HG03095 (cell line): ENCODE measurements at regions not wholly inside any gene's neighbourhood (a gene's known extent, or its start where the extent isn't known, plus 50 kb on each side); places are given as distances from the start of the nearest gene placed in this dataset.
"Not testable (repeated sequence)": the region's sequence is repeated elsewhere in the genome, so short reads cannot be mapped to it uniquely, and the experiment has no call there.

Experiments
- ATAC-seq: cut with Tn5 transposase; IDR thresholded peaks from one replicate; pipeline ENCODE4 v1.9.1; 2021; ENCODE audit warnings: moderate library complexity; ENCODE audit not compliant: unreplicated experiment

DNA sequence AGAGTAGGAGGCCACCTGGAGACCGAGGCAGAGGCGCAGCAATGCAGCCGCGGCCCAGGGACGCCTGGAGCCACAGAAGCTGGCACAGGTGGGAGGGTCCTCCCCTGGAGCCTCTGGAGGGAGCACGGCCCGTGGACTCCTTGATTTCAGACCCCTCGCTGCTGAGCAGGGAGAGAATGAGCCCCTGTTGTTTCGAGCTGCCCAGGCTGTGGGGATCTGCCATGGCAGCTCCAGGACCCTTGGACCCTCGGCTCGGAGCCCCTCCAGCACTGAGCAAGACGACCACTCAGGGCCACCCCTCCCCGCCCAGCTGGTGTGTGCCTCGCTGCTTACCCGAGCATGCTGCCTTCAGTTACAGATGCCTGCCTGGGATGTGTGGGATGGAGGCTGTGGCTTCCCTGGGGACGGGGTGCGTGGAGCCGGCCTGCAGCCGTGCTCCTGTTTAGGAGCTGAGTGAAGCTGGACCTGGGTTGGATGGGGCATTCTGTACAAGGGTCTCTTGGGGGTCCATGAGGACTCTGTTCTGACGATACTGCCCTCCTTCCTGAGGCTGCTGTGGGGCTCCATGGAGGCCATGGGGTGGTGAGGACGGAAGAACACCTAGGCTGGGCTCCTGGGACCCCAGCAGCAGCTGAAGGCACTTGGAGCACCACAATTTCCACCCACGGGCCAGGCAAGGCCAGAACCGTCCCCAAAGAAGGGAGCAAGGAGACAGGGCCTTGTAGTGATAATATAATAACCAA lies 115.1 kb upstream of the LPCAT1 start:
- no peak for ATAC-seq

DNA sequence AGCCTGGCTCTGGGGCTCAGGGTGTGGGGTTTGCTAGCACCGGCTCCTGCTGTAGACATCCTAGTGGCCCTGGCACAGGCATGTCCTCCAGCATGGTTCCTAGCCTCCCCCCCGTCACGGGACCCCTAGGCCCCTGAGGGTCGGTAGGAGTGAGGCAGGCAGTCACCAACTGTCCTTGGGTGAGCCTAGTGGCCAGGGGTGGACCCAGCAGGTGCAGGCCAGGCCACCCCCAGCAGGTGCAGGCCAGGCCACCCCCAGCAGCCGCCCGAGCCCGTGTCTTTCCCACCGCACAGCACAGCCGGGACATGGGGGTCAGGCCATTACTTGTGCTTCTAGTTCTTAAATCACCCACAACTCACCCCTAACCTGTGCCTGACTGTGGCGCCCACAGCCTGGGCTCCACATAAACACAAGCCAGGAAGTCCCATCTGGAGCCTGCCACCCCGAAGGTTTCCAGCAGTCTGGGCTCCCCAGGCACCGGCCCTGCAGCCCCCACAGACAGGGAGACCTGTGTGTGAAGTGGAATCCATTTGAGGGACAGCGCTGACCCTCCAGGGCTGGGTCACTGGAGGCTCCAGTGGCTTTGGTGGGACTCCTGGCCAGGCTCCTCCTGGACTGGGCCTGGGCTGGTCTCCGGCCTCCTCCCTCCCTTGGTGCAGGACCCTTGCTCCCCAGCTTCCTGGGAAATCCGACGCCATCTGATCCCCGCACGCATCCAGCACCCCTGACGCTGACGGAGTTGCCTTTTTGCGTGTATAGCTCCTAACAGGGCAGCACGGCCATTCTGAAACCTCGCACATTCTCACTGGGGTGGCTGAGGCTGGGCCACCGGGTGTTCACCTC lies 114.1 kb upstream of the LPCAT1 start:
- ATAC-seq = no peak

DNA sequence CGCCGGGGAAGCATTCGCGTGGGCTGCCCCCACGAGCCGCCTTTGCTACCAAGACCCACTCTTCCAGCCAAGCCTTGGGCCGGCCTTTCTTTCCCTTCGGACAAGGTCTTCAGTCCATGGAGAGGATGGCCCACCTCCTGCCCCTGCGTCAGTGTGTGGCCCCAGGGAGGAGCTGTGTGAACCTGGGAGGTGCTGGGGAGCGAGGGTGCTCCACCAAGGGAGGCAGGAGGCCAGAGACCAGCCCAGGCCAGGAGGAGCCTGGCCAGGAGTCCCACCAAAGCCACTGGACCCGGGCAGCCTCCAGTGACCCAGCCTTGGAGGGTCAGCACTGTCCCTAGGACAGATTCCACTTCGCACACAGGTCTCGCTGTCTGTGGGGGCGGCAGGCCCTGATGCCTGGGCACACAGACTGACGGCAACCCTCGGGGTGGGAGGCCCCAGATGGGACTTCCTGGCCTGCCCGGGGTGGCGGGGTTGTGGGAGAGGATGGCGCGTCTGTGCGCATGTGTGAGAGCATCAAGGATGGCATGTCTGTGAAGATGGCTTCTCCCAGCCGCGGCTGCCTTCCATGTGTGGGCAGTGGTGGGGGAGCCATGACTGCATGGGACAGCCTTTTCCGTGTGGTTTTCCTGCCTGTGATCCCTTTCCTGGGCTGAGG lies 113.3 kb upstream of the LPCAT1 start:
- ATAC-seq = no peak

DNA sequence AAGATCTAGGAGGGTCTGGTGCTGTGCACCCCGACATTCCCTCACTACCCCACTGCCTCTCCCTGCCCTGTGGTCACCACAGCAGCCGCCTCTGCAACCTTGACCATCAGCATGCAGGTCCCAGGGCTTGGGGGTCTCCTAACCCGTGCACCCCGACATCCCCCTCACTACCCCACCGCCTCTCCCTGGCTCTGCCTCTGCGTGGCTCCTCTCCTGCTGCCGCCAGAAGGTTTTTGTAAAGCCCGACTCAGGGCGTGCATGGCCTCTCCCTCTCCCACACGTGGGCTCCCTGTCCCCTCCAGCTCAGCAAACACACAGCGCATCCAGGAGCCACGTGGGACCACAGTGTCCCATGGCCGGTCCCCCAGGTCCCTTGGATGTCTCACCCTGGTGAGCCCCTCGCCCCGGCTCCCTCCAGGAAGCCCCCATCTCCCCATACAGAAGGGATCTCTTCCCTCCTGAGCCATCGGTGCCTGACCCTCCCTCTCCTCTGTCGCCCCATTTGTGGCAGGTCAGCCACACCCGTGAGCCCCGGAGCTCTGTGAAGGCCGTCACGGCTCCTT lies 112.5 kb upstream of the LPCAT1 start:
- not testable (repeated sequence) for ATAC-seq

DNA sequence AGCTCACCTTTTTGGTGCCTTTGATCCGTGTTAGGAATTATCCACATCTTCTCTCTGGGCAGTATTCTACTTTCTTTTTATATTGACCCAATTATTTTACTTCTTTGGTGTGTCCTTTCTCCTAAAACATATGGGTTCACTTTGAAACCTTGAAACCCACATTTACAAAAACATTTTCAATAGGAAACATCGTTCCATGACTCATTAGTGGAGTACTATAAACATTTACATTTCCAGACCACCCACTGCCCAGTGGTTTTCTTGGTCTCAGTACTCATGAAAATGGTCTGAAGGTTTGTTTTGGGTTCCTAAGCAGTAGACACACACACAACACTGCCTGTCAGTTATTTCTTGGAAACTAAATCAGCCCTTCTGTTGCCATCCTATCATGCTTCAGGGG lies 111.7 kb upstream of the LPCAT1 start:
- not testable (repeated sequence) for ATAC-seq

DNA sequence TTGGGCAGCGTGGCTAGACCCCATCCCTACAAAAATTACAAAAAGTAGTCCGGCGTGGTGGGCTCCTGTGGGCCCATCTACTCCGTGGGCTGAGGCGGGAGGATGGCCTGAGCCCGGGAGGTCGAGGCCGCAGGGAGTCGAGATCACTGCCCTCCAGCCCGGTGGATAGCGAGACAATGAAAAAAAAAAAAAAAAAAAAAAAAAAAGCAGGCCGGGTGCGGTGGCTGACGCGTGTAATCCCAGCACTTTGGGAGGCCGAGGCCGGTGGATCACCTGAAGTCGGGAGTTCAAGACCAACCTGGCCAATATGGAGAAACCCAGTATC lies 110.5 kb upstream of the LPCAT1 start:
- no peak for ATAC-seq

DNA sequence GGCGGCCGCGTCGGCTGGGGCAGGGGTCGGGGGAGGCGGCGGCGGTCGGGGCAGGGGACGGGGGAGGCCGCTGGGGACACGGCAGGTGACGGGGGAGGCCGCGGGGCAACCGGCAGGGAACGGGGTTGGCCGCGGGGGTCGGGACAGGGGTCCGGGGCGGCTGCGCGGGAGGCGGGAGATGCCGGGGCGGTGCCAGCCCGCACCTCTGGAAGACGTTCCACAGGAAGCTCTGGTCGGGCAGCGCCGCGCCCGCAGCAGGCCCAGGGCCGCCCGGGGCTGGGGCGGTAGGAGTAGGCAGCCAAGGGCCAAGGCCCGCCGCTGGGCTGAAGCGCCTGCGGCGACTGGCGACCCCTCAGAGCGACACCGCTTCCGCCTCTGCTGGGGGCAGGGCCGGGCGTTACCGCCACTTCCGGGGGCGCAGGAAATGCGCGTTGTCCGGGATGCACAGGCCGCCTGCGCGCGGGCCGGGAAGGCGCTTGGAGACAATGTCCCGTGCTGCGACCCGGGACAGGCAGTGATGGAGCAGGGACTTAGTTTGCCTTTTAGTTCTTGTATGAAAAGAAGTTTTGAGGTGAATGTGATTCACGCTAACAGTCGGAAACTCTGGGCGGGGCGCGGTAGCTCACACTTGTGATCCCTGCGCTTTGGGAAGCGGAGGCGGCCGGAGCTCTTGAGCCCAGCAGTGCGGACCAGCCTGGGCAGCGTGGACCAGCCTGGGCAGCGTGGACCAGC lies 110.0 kb upstream of the LPCAT1 start:
- ATAC-seq = peak; percentile 98

DNA sequence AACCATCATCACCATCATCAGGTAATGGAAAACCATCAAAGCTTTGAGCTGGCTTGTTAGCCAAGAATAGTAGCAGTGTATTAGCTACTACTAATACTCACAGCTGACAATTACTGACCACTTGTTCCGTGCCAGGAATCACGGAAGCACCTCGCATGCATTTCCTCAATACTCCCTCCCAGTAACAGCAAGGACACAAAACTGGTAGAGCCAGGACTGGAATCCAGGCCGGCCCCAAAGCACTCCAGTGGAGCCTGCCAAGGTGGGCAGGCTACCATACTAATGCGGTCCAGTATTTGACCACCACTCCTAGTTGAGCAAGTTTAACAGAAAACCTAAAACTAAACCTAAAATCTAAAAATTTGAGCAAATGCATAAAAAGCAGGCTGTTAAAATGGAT lies 107.2 kb upstream of the LPCAT1 start:
- not testable (repeated sequence) for ATAC-seq

DNA sequence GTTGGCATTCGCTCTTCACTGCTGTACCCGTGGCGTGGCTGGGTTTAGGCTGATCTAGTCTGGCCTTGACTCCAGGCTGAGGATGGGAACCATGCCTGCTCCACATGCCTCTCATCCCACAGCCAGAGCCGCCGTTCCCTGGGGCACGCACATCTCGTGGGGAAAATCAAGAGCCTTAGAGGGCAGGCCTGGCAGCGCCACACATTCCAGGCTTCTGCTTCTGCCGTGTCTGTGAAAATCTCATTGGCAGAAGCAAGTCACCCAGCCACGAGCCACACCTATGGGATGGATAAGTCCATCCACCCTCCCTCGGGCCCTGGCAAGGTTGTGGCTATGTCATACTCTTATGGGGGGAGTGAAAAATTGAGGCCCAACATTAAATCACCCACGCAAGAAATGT lies 102.6 kb upstream of the LPCAT1 start:
- ATAC-seq = not testable (repeated sequence)

DNA sequence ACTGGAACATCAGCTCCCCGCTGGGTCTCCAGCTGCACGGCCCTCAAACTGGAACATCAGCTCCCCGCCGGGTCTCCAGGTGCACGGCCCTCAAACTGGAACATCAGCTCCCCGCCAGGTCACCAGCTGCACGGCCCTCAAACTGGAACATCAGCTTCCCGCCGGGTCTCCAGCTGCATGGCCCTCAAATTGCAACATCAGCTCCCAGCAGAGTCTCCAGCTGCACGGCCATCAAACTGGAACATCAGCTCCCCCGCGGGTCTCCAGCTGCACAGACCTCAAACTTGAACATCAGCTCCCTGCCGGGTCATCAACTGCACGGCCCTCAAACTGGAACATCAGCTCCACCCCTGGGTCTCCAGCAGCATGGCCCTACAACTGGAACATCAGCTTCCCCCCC lies 95.8 kb upstream of the LPCAT1 start:
- ATAC-seq = not testable (repeated sequence)

DNA sequence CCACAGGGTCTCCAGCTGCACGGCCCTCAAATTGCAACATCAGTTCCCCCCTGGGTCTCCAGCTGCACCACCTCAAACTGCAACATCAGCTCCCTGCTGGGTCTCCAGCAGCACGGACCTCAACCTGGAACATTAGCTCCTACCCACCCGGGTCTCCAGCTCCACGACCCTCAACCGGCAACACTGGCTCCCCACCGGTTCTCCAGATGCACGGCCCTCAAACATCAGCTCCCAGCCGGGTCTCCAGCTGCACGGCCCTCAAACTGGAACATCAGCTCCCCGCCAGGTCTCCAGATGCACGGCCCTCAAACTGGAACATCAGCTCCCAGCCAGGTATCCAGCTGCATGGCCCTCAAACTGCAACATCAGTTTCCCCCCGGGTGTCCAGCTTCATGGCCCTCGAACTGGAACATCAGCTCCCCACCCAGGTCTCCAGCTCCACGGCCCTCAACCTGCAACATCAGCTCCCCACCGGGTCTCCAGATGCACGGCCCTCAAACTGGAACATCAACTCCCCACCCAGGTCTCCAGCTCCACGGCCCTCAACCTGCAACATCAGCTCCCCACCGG lies 94.6 kb upstream of the LPCAT1 start:
- not testable (repeated sequence) for ATAC-seq

DNA sequence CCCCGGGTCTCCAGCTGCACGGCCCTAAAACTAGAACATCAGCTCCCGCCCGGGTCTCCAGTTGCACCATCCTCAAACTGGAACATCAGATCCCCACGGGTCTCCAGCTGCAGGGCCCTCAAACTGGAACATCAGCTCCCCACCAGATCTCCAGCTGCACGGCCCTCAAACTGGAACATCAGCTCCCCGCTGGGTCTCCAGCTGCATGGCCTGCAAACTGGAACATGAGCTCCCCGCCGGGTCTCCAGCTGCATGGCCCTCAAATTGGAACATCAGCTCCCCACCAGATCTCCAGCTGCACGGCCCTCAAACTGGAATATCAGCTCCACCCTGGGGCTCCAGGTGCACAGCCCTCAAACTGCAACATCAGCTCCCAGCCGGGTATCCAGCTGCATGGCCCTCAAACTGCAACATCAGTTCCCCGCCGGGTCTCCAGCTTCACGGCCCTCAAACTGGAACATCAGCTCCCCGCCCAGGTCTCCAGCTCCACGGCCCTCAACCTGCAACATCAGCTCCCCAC lies 93.5 kb upstream of the LPCAT1 start:
- ATAC-seq = not testable (repeated sequence)

DNA sequence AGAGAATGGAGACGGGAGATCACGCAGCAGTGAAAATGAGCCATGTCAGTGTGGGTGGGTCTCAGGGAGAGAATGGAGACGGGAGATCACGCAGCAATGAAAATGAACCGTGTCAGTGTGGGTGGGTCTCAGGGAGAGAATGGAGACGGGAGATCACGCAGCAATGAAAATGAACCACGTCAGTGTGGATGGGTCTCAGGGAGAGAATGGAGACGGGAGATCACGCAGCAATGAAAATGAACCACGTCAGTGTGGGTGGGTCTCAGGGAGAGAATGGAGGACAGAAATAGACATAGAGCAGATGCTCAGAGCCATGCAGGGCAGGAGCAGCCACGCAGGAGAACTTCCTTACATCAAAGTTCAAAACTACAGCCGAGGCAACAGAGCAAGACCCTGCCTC lies 89.8 kb upstream of the LPCAT1 start:
- not testable (repeated sequence) for ATAC-seq

DNA sequence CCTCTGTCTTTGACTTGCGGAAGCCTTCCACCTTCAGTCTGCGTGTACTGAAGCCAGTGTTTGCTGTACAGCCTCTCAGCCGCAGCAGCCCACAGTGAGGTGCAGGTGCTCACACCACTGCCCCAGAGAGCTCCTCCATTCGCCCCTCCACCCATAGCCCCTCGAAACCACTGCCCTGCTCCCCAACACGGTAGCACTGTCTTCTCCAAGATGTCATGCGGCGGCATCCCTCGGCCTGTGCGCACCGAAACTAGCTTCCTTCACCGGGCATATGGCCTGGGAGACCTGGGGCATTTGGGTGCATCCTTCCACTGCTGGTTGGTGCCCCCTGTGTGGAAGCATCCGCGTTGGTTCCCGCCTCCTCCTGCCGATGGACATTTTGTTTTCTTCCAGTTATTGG lies 86.8 kb upstream of the LPCAT1 start:
- not testable (repeated sequence) for ATAC-seq

DNA sequence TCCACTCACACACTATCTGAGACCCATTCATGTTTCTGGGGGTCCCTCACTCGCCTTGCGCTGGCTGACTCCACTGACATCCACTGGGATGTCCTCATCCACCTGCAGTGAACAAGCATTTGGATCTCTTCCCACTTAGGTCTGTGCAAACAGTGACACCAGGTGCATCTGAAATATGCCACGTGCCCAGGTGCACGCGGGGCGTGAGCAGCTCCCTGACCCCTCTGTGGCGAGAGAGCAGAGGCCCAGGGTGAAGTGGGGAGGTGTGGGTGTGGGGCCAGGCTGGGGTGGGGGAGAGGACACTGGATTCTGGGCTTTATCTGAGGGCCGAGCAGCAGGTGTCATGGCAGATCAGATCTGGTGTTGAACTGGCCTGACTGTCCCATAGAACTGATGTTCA lies 85.4 kb upstream of the LPCAT1 start:
- ATAC-seq = not testable (repeated sequence)

DNA sequence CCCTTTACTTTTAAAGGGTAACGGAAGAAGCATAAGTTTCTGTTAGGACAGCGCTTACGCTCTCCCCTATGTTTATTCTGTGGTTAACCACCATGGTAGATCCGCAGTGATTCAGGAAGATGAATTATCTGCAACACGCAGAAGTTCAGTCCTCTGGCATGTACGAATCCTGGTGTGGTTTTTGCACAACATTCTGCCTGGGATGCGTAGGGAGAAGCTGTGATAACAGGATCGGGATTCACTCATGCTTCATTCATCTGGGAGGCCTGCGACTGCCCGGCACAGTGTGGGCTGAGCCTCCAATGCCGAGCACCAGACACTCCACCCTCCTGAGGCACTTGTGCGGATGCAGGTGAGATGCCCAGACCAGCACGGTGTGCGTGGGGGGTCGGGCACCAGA lies 84.6 kb upstream of the LPCAT1 start:
- ATAC-seq = not testable (repeated sequence)

DNA sequence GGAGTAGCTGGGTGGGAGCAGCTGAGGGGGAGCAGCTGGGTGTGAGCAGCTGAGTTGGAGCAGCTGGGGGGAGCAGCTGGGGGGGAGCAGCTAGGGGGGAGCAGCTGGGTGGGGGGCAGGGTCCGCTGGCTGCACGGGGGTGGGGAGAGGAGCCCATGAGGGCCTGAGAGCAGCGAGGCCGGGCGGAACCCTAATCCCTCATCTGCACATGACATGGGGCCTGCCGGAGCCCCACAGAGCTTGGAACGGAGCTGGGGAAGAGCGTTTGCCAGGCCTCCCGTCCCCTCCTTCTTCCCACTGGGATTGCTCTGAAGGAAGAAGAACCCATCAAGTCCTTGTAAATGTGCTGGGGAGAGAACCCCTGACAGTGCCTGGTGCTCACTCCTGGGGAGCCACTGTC lies 83.2 kb upstream of the LPCAT1 start:
- not testable (repeated sequence) for ATAC-seq

DNA sequence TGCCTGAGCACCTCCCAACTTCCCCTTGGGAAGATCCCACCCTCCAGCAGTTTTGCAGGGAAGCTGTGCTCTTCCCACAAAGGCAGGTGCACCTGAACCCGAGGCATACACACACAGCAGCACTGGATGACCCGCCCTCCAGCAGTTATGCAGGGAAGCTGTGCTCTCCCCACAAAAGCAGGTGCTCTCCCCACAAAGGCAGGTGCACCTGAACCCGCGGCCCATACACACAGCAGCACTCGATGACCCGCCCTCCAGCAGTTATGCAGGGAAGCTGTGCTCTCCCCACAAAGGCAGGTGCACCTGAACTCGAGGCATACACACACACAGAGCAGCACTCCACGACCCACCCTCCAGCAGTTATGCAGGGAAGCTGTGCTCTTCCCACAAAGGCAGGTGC lies 80.2 kb upstream of the LPCAT1 start:
- ATAC-seq = not testable (repeated sequence)

DNA sequence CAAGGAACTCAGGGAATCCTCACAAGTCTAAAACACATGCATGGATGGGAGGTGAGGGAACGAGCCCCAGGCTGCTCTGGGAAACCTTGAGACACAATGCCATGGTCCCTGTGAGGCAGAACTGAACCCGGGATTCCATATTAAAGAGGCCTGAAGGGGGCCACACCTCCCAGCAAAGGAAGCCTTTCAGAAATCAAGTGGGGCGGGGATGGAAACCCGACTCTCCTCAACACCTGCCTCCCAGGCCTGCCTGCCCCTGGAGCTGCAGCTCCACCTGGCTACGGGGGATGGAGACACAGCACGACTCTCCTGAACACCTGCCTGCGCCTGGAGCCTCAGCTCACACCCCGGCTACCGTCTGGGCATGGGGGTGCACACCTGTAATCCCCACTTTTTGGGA lies 77.8 kb upstream of the LPCAT1 start:
- ATAC-seq = not testable (repeated sequence)
